HEK293 (cell line): ENCODE measurements at regions not wholly inside any gene's neighbourhood (a gene's known extent, or its start where the extent isn't known, plus 50 kb on each side); places are given as distances from the start of the nearest gene placed in this dataset.
"Not testable (repeated sequence)": the region's sequence is repeated elsewhere in the genome, so short reads cannot be mapped to it uniquely, and the experiment has no call there.

Source experiments
- CTCF ChIA-PET: fragments of 350-600 bp; formaldehyde crosslinking; extraction: SDS; loops from one replicate; lab custom pipeline; 2021; ENCODE audit warnings: antibody characterized with exemption; lab: Yijun Ruan, JAX
- POLR2A ChIA-PET: fragments of 300-600 bp; formaldehyde crosslinking; extraction: SDS; loops from one replicate; lab custom pipeline; 2020; ENCODE audit warnings: antibody characterized with exemption, inconsistent platforms; lab: Yijun Ruan, JAX
- H3K27ac ChIP-seq: fragments of 200-500 bp; sonication (Bioruptor generic); 2 replicates; pipeline ENCODE4 v1.5.1; 2014; ENCODE audit warnings: low read depth, low read length, control low read depth, inconsistent platforms; ENCODE audit errors: extremely low read depth
- H3K36me3 ChIP-seq, 2 experiments: fragments of 200-500 bp in 1 of 2; sonication (Bioruptor generic) in 1 of 2; 1 replicate in 1 of 2; 2 replicates in 1 of 2; pipeline ENCODE4 v1.5.1; 2014 to 2017; ENCODE audit warnings: inconsistent platforms in 2 of 2, low read length in 2 of 2; ENCODE audit not compliant: control insufficient read depth in 2 of 2, insufficient read depth in 1 of 2
- H3K4me1 ChIP-seq: fragments of 200-500 bp; sonication (Bioruptor generic); 2 replicates; pipeline ENCODE4 v1.5.1; 2014; ENCODE audit warnings: mild to moderate bottlenecking, low read length, inconsistent platforms; ENCODE audit not compliant: control insufficient read depth, insufficient read depth
- H3K4me3 ChIP-seq: 2 replicates; pipeline ENCODE4 v1.5.1; 2011; ENCODE audit warnings: low read depth, mild to moderate bottlenecking, control low read depth, low read length, moderate library complexity
- H3K9me3 ChIP-seq: fragments of 200-500 bp; sonication (Bioruptor generic); 2 replicates; pipeline ENCODE4 v1.5.1; 2014; ENCODE audit warnings: low read depth, low read length, inconsistent platforms; ENCODE audit not compliant: control insufficient read depth, insufficient read depth
- HOXD13 ChIP-seq: sonication (generic); formaldehyde crosslinking; IDR thresholded peaks from 2 replicates; pipeline ENCODE4 v1.8.0; 2022; ENCODE audit warnings: missing genetic modification reagents, borderline replicate concordance
- KLF10 ChIP-seq: fragments of 450-650 bp; IDR thresholded peaks from 2 replicates; pipeline ENCODE4 v1.5.1; 2018; ENCODE audit warnings: missing biosample characterization, mild to moderate bottlenecking, missing genetic modification characterization
- KLF16 ChIP-seq: fragments of 450-650 bp; formaldehyde crosslinking; IDR thresholded peaks from 2 replicates; pipeline ENCODE4 v1.5.1; 2017; ENCODE audit warnings: missing biosample characterization, missing genetic modification characterization
- OSR2 ChIP-seq: fragments of 450-650 bp; formaldehyde crosslinking; IDR thresholded peaks from 2 replicates; pipeline ENCODE4 v1.5.1; 2016; ENCODE audit warnings: missing biosample characterization, missing genetic modification characterization
- ZBTB26 ChIP-seq: fragments of 450-650 bp; formaldehyde crosslinking; optimal IDR thresholded peaks from 2 replicates; pipeline ENCODE3; 2016; ENCODE audit warnings: missing biosample characterization, mild to moderate bottlenecking, missing genetic modification characterization
- ZFHX2 ChIP-seq: fragments of 450-650 bp; formaldehyde crosslinking; conservative IDR thresholded peaks from 2 replicates; pipeline ENCODE4 v1.5.1; 2016; ENCODE audit warnings: missing biosample characterization, missing genetic modification characterization
- ZNF121 ChIP-seq: fragments of 450-650 bp; formaldehyde crosslinking; IDR thresholded peaks from 2 replicates; pipeline ENCODE4 v1.5.1; 2016; ENCODE audit warnings: missing biosample characterization, missing genetic modification characterization
- ZNF138 ChIP-seq: fragments of 450-650 bp; formaldehyde crosslinking; IDR thresholded peaks from 2 replicates; pipeline ENCODE4 v1.5.1; 2016; ENCODE audit warnings: missing biosample characterization, missing genetic modification characterization, borderline replicate concordance
- ZNF140 ChIP-seq: fragments of 450-650 bp; formaldehyde crosslinking; IDR thresholded peaks from 2 replicates; pipeline ENCODE4 v1.5.1; 2016; ENCODE audit warnings: missing biosample characterization, missing genetic modification characterization
- ZNF155 ChIP-seq: fragments of 450-650 bp; formaldehyde crosslinking; IDR thresholded peaks from 2 replicates; pipeline ENCODE4 v1.5.1; 2016; ENCODE audit warnings: missing biosample characterization, missing genetic modification characterization
- ZNF157 ChIP-seq: fragments of 450-650 bp; formaldehyde crosslinking; IDR thresholded peaks from 2 replicates; pipeline ENCODE4 v1.5.1; 2016; ENCODE audit warnings: missing biosample characterization, missing genetic modification characterization
- ZNF221 ChIP-seq: fragments of 450-650 bp; formaldehyde crosslinking; IDR thresholded peaks from 2 replicates; pipeline ENCODE4 v1.5.1; 2017; ENCODE audit warnings: missing biosample characterization, missing genetic modification characterization, borderline replicate concordance
- ZNF24 ChIP-seq: fragments of 450-650 bp; formaldehyde crosslinking; IDR thresholded peaks from 2 replicates; pipeline ENCODE4 v1.5.1; 2016; ENCODE audit warnings: missing biosample characterization, missing genetic modification characterization
- ZNF398 ChIP-seq: fragments of 450-650 bp; formaldehyde crosslinking; IDR thresholded peaks from 2 replicates; pipeline ENCODE4 v1.5.1; 2017; ENCODE audit warnings: missing biosample characterization, missing genetic modification characterization
- ZNF449 ChIP-seq: fragments of 450-650 bp; formaldehyde crosslinking; IDR thresholded peaks from 2 replicates; pipeline ENCODE4 v1.5.1; 2017; ENCODE audit warnings: missing biosample characterization, mild to moderate bottlenecking, missing genetic modification characterization, moderate library complexity
- ZNF610 ChIP-seq: fragments of 450-650 bp; formaldehyde crosslinking; IDR thresholded peaks from 2 replicates; pipeline ENCODE4 v1.5.1; 2016; ENCODE audit warnings: missing biosample characterization, missing genetic modification characterization, borderline replicate concordance
- ZNF670 ChIP-seq: fragments of 450-650 bp; formaldehyde crosslinking; IDR thresholded peaks from 2 replicates; pipeline ENCODE4 v1.5.1; 2016; ENCODE audit warnings: missing biosample characterization, missing genetic modification characterization, low read depth
- ZNF792 ChIP-seq: fragments of 450-650 bp; formaldehyde crosslinking; IDR thresholded peaks from 2 replicates; pipeline ENCODE4 v1.5.1; 2016; ENCODE audit warnings: missing biosample characterization, missing genetic modification characterization
- ZNF830 ChIP-seq: fragments of 450-650 bp; IDR thresholded peaks from 2 replicates; pipeline ENCODE4 v1.5.0; 2018; ENCODE audit warnings: missing biosample characterization, missing genetic modification characterization, low read depth, mild to moderate bottlenecking, moderate library complexity

- no peak for TF ChIP-seq ZNF24 (tag by site-specific recombination)
Measured at GRCh38 chr10:53441843-53442242, 669.3 kb upstream of the MBL2 start (continued).

GRCh38 chr10:53440601-53441000 is 668.0 kb upstream of the MBL2 start:
- H3K4me1 ChIP-seq = no peaks in the 10 kb centered on the region
- H3K36me3 ChIP-seq = no peaks in the 10 kb centered on the region
- no peak overlapping the region for H3K4me3 ChIP-seq
- CTCF ChIA-PET = no interaction called here
- TF ChIP-seq HOXD13 = no peak
- TF ChIP-seq KLF10 (tag by site-specific recombination) = no peak
- TF ChIP-seq ZNF610 (tag by site-specific recombination) = no peak
- TF ChIP-seq ZBTB26 (tag by site-specific recombination) = no peak
- no peak for TF ChIP-seq ZNF157 (tag by site-specific recombination)
- no peak for TF ChIP-seq KLF16 (tag by site-specific recombination)
- TF ChIP-seq OSR2 (tag by site-specific recombination) = no peak
- no peak for TF ChIP-seq ZNF830 (tag by site-specific recombination)
- no peak for TF ChIP-seq ZNF449
- TF ChIP-seq ZNF138 = no peak
- no peak for TF ChIP-seq ZFHX2 (tag by site-specific recombination)
- TF ChIP-seq ZNF792 (tag by site-specific recombination) = no peak
- TF ChIP-seq ZNF140 (tag by site-specific recombination) = no peak
- TF ChIP-seq ZNF155 (tag by site-specific recombination) = no peak
- TF ChIP-seq ZNF670 (tag by site-specific recombination) = no peak
- no peak for TF ChIP-seq ZNF121 (tag by site-specific recombination)
- TF ChIP-seq ZNF398 (tag by site-specific recombination) = no peak
- TF ChIP-seq ZNF221 = no peak
- H3K9me3 ChIP-seq = no peaks in the 10 kb centered on the region
- POLR2A ChIA-PET = no interaction called here
- no peak overlapping the region for H3K27ac ChIP-seq

- POLR2A ChIA-PET, H3K4me1 ChIP-seq, H3K4me3 ChIP-seq, H3K36me3 ChIP-seq, H3K27ac ChIP-seq, H3K9me3 ChIP-seq: not testable (repeated sequence)
- CTCF ChIA-PET = interaction anchor here (0.6 kb wide), 1 partner anchor 621 kb away, joined by 3 read pairs; no protein-coding TSS in a partner anchor
Measured at GRCh38 chr10:53439075-53439474, 666.5 kb upstream of the MBL2 start.
